Esophagus squamous epithelium (tissue), 5 donors: ENCODE measurements at regions not wholly inside any gene's neighbourhood (a gene's known extent, or its start where the extent isn't known, plus 50 kb on each side); places are given as distances from the start of the nearest gene placed in this dataset.

Experiments
- DNase-seq: peaks from one replicate; lab custom pipeline; 2025; lab: John Stamatoyannopoulos, UW
- H3K27ac ChIP-seq, 4 donors: fragments of 200-600 bp; sonication (generic); one replicate each; pipeline ENCODE4 v1.5.1; 2016 to 2019; ENCODE audit warnings: mild to moderate bottlenecking in 1 of 4
- H3K27me3 ChIP-seq, 4 donors: fragments of 200-600 bp; sonication (generic); 1 replicate in 3 of 4; 2 replicates in 1 of 4; pipeline versions ENCODE4 v1.5.1 to v1.6.0; 2017 to 2021; ENCODE audit warnings: antibody characterized with exemption in 1 of 4
- H3K36me3 ChIP-seq, 3 donors: fragments of 200-600 bp; sonication (generic); one replicate each; pipeline ENCODE4 v1.5.1; 2016 to 2019
- H3K4me1 ChIP-seq, 3 donors: fragments of 200-600 bp; sonication (generic); one replicate each; pipeline ENCODE4 v1.5.1; 2017 to 2019
- H3K4me3 ChIP-seq, 4 donors: fragments of 200-600 bp; sonication (generic); 1 replicate in 3 of 4; 2 replicates in 1 of 4; pipeline ENCODE4 v1.5.1; 2016 to 2019; ENCODE audit warnings: mild to moderate bottlenecking in 2 of 4, moderate library complexity in 1 of 4
- H3K9me3 ChIP-seq, 3 donors: fragments of 200-600 bp; sonication (generic); one replicate each; pipeline ENCODE4 v1.5.1; 2016 to 2019
- POLR2A ChIP-seq, 4 donors: fragments of 450-650 bp; IDR thresholded peaks; one replicate each; pipeline ENCODE4 v1.6.1; 2017; ENCODE audit warnings: antibody characterized with exemption in 4 of 4, mild to moderate bottlenecking in 4 of 4, moderate library complexity in 3 of 4
- WGBS, 2 donors: methylation state at CpG; one replicate each; pipeline ENCODE4 v1.1.5; 2018; 5-methylcytosine and 5-hydroxymethylcytosine counted together
- intact Hi-C: fragments of 100-400 bp; cut with DNase I; formaldehyde crosslinking; loops from one replicate; pipeline ENCODE4 v1.15.0; 2022
- TF ChIP-seq, protein P1 (sequence below), 6 experiments: fragments of 450-650 bp in 4 of 6; fragments of 200-600 bp in 2 of 6; sonication (generic) in 2 of 6; IDR thresholded peaks; one replicate each; pipeline ENCODE4 v1.5.1; 2016 to 2019; ENCODE audit warnings: antibody characterized with exemption in 6 of 6, mild to moderate bottlenecking in 4 of 6, moderate library complexity in 4 of 6
- donor health status: DM: yes; HTN: yes; CAD: no.

DNA sequence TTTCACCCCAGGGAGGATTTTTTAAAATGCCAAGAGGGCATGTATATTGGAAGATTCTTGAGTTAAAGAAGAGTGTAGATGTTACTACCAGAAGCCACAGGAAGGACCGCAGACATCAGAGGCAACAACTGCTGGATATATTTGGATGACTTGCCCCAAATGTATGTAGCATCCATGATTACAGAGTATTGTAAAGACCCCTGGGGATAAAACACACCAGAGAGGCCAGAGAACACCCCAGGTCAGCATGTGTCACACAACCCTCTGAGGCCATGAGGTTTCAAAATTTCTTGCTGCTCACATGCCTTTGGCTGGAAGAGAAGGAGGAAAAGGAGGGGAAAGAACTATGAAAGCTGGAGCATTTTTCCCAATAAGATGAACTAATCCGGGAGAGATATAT lies 108.0 kb upstream of the LSM8 start:
- Histone ChIP-seq H3K27me3 (no peaks in the 10 kb centered on the region), H3K36me3 (no peaks in the 10 kb centered on the region), H3K9me3 (no peaks in the 10 kb centered on the region), H3K4me3 (no peak overlapping the region), H3K4me1 (peaks cover 0 to 78% (median 28%) of the 10 kb centered on the region in 3 donors), H3K27ac (no peak overlapping the region)
- no peak for DNase-seq
- intact Hi-C loops, result no loop called here
- TF ChIP-seq, protein P1, sequence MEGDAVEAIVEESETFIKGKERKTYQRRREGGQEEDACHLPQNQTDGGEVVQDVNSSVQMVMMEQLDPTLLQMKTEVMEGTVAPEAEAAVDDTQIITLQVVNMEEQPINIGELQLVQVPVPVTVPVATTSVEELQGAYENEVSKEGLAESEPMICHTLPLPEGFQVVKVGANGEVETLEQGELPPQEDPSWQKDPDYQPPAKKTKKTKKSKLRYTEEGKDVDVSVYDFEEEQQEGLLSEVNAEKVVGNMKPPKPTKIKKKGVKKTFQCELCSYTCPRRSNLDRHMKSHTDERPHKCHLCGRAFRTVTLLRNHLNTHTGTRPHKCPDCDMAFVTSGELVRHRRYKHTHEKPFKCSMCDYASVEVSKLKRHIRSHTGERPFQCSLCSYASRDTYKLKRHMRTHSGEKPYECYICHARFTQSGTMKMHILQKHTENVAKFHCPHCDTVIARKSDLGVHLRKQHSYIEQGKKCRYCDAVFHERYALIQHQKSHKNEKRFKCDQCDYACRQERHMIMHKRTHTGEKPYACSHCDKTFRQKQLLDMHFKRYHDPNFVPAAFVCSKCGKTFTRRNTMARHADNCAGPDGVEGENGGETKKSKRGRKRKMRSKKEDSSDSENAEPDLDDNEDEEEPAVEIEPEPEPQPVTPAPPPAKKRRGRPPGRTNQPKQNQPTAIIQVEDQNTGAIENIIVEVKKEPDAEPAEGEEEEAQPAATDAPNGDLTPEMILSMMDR (IDR thresholded peaks at IDR 0.05), result no peak
- no peak for TF ChIP-seq POLR2A (IDR thresholded peaks at IDR 0.05)
- WGBS, 2 donors, result 76 to 79% methylated on average over 2 of the region's 2 CpGs

DNA sequence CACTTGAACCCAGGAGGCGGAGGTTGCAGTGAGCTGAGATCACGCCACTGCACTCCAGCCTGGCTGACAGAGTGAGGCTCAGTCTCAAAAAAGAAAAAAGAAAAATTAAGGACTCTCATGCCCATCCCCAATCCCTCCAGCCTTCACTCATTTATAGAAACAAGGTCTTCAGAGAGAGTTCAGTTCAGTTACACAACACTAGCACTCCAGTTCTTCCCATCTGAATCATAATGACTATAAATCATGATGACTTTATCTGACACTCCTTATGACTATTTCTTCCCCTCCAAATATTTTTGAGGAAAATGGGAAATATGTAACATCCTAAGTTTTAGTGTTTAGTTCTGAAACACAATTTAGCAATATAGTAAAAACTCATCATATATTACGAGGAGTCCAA lies 107.4 kb upstream of the LSM8 start:
- H3K27me3 ChIP-seq, result no peaks in the 10 kb centered on the region
- 85 to 90% methylated on average over 3 of the region's 3 CpGs for WGBS, 2 donors
- H3K9me3 ChIP-seq, result no peaks in the 10 kb centered on the region
- intact Hi-C loops, result no loop called here
- H3K4me3 ChIP-seq, result no peak overlapping the region
- no peaks in the 10 kb centered on the region for H3K36me3 ChIP-seq
- no peak for DNase-seq
- no peak overlapping the region for H3K27ac ChIP-seq
- TF ChIP-seq, protein P1 (IDR thresholded peaks at IDR 0.05), result no peak
- peaks cover 0 to 78% (median 28%) of the 10 kb centered on the region in 3 donors for H3K4me1 ChIP-seq

DNA sequence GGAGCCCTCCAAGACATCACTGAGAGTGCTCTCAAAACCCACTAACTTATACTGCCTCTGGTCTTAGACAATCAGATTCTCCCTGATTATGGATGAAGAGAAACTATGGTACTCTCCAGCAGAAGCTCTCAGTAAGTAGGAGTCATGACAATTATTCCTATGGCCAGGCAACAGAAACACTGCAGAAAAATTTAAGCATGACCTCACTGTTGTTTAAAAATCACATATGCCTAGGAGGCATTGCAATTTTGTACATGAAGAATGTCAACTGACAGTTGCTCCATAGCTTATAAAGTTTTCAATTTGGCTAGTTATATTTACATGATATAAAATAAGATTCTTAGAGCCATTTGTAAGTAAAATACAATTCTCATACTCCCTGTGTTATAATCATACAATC lies 105.9 kb upstream of the LSM8 start:
- Histone ChIP-seq H3K27me3 (no peaks in the 10 kb centered on the region), H3K4me1 (peaks cover 0 to 73% (median 21%) of the 10 kb centered on the region in 3 donors), H3K36me3 (no peaks in the 10 kb centered on the region), H3K4me3 (no peak overlapping the region), H3K9me3 (no peaks in the 10 kb centered on the region), H3K27ac (peak overlapping the region in 1 of 4 donors; percentile 70)
- intact Hi-C loops, result no loop called here
- TF ChIP-seq POLR2A (IDR thresholded peaks at IDR 0.05), result no peak
- TF ChIP-seq, protein P1 (IDR thresholded peaks at IDR 0.05), result no peak
- DNase-seq, result no peak

DNA sequence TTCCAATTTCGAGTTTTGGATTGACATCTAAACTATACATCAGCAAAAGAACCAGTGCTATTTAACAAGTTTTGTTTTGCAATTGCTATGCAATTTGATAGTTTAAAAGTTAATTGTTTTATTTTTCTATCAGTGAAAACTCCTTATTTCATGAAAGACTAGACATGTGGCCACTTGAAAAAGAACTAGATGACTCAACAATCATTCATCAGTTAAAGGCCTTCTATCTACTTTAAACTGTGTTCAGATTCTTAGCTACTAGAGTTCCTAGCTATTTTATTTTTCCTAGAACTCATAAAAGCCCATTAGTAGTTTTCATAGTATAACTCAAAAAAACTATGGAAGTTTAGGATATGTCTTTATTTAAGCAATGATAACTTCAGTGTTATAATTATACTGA lies 104.6 kb upstream of the LSM8 start:
- DNase-seq, result no peak
- no peaks in the 10 kb centered on the region for H3K27me3 ChIP-seq
- no peaks in the 10 kb centered on the region for H3K9me3 ChIP-seq
- no peaks in the 10 kb centered on the region for H3K36me3 ChIP-seq
- no peak overlapping the region for H3K4me3 ChIP-seq
- peaks cover 0 to 59% (median 15%) of the 10 kb centered on the region in 3 donors for H3K4me1 ChIP-seq
- peak overlapping the region in 3 of 4 donors; percentile 41 to 76 (median 70) for H3K27ac ChIP-seq
- no peak for TF ChIP-seq POLR2A (IDR thresholded peaks at IDR 0.05)
- TF ChIP-seq, protein P1 (IDR thresholded peaks at IDR 0.05), result no peak
- WGBS, 2 donors, result 23 to 43% methylated on average over 1 of the region's 1 CpG
- intact Hi-C loops, result no loop called here

DNA sequence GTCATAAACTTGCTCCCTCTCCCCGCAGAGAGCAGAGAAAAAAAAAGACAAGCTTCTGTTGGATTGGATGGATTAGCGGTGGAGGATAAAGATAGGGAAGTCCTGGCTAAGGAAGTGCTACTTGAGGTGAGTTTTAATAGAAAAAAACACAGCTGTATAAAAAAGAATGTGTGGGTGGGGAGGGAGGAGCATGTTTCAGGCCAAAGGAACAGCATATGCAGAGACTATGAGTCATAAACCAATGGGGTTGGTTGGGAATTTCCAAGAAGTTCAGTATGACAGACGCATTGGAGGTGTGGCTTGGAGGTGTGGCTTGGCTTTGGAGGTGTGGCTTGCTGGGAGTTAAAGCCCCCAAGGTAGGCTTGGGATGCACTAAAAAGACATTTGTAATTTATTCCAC lies 103.0 kb upstream of the LSM8 start:
- H3K36me3 ChIP-seq, result no peaks in the 10 kb centered on the region
- H3K27me3 ChIP-seq, result no peaks in the 10 kb centered on the region
- DNase-seq, result no peak
- WGBS, 2 donors, result 30 to 31% methylated on average over 3 of the region's 3 CpGs
- peaks cover 0 to 47% (median 15%) of the 10 kb centered on the region in 3 donors for H3K4me1 ChIP-seq
- H3K27ac ChIP-seq, result peak overlapping the region; percentile 36 to 76 (median 57)
- no peak overlapping the region for H3K4me3 ChIP-seq
- H3K9me3 ChIP-seq, result no peaks in the 10 kb centered on the region
- intact Hi-C loops, result no loop called here
- TF ChIP-seq, protein P1 (IDR thresholded peaks at IDR 0.05), result no peak
- no peak for TF ChIP-seq POLR2A (IDR thresholded peaks at IDR 0.05)
